HG02885 (cell line): ENCODE measurements at regions not wholly inside any gene's neighbourhood (a gene's known extent, or its start where the extent isn't known, plus 50 kb on each side); places are given as distances from the start of the nearest gene placed in this dataset.

Experiments used
- ATAC-seq: cut with Tn5 transposase; IDR thresholded peaks from one replicate; pipeline ENCODE4 v1.9.1; 2021; ENCODE audit warnings: mild to moderate bottlenecking; ENCODE audit not compliant: unreplicated experiment, poor library complexity

DNA sequence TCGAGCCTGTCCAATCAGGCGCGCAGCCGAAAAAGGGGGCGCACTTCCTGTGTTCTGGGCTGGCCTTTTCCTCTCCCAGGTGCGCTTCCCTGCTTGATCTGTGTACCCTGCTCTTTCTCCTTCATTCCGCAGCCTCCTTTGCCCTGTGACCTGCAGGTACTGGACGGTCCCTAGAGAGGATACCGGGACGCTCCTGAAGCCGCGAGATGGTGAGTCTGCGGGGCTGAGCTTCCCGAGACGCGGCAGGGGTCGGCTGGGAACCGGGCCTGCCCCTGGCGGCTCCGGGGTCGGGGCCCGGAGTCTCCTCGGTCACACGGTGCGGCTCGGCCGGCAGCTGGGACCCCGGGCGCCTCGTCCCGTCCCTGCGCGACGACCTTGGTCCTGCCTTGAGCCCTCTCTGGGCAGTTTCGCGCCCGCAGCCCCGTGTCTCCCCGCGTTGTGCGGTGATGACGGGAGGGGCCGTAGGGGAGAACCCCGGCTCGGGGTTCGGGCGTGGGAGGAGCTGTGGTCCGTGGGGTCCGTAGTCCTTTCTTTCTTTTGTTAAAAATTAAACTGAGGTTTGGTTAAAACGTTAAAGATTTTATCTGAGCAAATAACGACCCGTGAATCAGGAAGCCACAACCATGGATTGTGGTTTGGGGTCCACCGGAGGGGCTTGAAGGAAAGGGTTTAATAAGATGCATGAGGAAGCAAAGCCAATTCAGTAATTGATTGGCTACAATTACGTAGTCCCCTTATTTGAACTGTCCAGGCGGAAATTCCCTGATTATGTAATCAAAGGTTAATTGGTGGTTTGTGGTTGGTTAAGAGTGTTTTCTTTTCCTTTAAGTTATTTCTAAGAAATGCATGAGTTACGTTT, 172.8 kb upstream of the ZNF267 start:
- peak; percentile 40 for ATAC-seq

DNA sequence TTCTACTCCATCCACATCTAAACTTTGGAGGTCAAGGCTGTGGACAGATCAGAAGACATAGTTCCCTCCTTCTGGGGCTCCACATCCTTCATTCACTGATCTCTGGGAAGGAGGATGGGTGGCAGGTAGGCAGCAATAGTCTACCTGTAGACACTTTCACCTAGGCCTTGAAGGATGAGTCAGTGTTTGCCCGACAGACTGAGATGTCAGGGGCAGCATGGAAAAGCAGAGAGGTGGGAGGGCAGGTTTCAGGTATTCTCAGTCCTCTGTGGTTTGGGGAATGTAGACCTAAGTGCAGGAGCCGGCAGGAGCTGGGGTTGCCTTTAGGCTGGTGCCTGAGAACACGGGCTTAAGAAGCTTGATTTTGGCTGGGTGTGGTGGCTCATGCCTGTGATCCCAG, 171.9 kb upstream of the ZNF267 start:
- ATAC-seq = no peak

DNA sequence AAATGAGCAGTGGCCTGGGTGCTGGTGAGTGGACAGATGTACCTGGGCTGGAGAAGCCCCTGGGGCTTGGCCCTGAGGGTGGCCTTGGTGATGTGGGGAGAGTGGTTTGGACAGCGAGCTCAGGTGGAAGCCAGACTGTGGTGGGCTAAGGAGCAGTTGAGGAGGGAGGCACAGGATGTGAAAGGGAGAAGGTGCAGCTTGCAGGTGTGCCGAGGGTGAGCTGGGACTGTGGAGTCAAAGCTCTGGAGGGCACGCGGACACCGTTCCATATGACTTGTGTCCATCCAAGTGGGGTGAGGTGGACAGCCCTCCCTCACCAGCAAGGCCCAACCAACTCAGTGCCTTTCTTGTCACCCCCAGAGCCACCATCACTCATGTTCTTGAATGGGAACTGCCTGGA, 170.8 kb upstream of the ZNF267 start:
- ATAC-seq = no peak

DNA sequence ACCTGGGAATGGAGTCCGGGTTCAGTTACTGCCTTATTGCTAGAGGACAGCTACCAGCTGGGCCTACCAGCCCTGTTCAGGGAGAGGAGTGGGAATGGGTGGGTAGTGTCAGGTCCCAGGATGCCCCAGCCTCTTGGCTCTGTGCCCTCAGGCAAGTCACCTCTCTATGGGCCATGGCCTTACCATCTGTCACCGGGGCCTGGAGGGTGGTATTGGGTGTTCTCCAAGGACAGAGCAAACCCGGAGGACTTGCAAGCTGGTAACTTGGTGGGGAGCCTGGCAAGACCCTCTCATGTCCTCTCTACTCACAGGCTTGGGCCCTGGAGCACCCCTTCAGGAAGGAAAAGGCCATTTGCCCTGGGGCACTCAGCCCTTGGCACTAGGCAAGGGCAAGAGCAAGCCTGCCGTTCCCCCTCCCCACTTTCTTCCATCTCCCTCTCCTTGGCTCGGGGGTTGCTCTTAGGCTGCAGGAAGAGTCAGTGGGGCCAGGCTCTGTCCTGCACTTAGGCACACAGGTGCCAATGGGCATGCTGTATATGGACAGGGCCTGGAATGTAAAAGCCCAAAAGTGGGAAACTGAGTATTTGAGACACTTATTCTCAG, 170.0 kb upstream of the ZNF267 start:
- no peak for ATAC-seq

DNA sequence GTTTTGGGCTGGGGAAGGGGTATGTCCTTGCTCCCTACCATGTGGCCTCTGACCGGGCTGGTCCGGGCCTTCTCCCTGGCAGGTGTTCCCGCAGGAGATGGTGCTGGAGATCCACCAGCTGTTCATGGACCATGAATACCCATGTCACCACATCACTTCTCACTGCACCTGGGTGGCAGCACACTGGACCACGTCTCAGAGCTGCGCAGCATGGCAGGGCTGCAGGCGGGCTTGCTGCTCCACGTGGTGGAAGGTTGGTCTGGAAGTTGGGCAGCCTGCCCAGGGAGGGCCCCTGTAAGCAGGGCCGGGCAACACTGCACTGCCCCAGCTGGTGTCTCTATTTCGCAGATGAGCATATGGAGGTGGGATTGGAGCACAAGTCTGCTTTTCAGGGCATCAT, 169.5 kb upstream of the ZNF267 start:
- no peak for ATAC-seq

DNA sequence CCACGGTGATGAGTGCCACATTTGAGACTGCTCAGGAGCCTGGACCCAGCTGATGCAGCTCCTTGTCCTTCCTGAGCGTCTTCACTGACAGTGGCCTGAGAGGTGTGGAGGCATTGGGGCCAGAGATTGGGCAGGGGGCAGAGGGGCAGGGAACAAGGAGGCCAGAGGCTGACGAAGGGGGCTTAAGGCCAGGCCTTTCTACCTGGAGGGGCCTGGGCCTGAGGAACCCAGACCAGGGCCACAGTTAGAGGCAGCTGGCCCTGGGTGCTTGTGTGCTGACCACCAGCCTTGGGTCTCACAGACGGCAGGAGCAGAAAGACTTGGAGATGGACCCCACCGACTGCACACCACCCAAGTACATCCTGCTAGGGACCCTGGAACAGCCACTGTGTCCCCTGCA, 168.2 kb upstream of the ZNF267 start:
- ATAC-seq = no peak

DNA sequence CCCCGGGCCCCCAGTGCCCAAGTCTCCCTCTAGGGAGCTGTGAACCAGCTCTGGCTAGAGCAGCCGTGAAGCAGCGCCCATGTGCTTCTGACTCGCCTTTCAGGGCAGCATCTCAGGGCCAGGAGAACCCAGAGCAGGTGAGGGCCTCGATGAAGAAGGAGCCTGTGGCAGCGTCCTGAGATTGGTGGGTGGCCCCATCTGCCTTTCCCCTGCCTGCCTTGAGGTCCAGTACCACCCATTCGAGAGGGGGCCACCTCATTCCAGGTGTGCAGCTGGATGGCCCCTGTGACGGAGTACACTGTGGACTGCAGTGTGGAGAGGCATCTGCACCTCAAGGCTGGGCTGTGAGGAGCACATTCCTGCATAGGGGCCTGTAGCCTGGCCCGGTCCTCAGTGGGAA, 167.3 kb upstream of the ZNF267 start:
- ATAC-seq = no peak

DNA sequence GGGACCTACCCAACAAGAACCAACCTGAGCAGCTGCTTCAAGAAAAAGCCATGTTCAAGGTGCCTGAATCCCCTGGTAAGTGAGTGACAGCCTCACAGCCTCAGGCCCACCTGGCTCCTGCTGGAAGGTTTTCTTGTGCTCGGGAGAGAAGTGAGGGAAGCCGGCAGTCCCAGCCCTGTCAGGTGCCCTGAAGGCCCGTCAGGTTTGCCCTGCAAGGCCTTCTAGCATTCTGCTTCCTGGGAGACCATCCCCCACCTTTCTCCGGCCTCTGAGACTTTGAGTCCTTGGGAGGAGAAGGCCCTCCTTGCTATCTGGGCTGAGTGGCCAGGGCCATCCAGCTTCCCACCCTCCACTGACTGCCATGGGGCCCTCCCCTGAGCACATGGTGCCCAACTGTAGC, 166.7 kb upstream of the ZNF267 start:
- no peak for ATAC-seq

DNA sequence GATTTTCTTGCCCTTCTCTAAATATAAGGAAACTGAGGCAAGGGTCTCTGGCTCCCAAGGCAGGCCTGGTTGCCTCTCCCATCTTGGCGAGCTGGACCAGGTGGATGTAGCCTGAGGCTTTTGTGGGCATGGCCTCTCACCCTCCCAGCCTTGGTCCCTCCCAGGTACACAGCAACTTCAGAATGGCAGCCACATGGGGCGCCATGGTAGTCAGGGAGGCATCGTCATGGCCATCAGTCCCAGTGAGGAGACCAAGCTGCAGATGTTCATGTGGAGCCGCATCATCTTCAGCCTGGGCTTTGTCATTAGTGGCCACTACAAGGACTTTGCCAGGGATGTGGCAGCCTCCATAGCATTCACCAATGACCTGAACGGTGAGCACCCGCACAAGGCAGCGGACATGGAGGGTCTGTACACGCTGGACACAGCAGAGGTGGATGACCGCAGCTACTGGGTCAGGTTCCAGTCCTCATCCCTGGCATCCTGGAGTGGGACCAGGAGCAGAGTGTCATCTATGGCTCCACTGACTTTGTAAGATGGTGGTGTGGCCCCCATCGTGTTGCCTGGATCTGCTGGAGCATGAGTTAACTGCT, 165.8 kb upstream of the ZNF267 start:
- no peak for ATAC-seq

DNA sequence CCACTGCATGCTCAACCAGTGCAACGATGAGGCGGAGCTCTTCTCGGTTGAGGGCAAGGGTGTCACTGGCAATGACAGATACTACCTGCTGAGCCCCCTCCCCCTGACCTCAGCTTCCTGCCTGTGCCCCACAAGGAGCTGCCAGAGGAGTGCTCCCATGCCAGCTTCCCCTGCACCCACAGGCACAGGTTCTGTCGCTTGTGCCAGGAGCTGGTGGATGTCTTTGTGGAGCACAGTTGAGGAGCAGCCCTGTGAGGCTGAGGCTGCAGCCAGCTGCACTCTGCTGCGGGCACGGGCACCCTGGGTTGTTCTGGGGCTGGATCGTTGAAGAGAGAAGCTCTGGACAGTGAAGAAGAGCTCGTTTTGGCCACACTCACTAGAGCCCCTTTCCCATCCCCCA, 165.3 kb upstream of the ZNF267 start:
- ATAC-seq = no peak

DNA sequence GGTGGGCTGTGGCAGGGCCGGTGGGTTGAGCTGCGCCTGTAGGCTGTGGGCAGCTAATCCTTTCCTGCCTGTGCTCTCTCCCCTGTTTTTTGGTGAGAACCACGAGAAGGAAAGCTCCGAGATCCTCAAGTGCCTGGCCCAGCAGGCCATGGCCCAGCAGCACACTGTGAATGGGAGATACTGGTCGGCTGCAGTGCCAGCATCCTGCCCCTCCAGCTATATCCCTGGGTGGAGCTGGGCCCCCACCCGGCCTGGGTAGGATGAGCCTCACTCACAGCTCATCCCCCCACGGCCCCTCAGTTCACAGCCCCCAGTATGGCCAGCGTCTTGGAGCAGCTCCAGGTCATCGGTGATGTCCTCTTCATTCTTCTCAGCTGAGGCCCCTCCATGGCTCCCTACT, 164.4 kb upstream of the ZNF267 start:
- no peak for ATAC-seq

DNA sequence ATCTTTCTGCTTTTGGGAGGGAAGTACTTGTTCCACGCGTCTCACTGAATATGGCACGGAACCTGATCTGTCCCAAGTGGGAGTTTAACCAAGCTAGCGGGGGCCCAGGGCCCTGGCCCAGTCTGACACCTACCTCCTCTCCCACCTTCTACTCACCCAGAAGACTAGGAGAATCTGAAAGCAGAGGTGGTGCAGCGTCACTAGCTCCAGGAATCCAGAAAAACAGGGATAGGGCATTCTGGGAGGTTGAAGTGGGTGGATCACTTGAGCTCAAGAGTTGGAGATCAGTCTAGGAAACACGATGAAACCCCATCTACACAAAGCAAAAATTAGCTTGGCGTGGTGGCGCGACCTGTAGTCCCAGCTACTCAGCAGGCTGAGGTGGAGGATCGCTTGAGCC, 163.5 kb upstream of the ZNF267 start:
- ATAC-seq = no peak

DNA sequence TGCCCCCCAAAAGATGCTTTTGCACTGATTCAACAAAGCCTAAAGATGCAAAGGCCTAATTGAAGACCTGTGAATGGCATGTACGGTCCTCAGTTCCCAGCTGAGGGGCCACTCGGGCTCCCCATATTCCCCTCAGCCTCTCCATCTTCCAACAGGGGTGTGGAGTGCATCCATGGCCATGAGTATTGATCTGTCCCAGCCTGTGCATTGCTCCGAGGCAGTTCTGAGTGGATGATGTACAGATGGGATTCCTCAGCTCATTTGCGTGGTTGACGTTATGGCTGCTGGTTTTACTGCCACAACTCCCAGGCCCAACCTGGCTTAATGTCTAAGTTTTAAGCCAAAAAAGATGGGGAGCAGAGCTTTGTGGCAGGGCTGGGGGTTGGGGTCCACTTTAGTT, 162.7 kb upstream of the ZNF267 start:
- no peak for ATAC-seq

DNA sequence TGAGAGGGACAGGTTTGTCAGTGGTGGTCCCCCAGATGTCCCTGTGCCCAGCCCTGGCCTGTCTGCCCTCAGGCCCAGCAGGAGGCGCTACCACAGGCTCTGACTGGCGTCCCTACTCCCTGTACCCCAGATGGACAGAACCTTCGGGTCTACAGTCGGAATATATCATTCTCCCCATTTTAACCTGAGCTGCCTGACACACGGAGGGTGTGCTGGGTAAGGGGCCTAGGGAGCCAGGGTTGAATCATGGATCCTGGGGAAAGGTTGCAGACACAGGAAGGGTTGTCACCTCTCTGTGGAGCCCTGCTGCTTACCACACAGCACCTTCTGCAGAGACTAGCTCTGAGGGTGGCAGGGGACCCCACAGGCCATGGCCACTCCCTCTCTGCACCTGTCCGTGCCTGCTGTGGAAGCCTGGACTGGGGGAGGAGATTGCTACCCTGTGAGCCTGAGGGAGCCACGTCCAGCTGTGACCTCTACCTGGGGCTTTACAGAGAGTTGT, 162.2 kb upstream of the ZNF267 start:
- no peak for ATAC-seq

DNA sequence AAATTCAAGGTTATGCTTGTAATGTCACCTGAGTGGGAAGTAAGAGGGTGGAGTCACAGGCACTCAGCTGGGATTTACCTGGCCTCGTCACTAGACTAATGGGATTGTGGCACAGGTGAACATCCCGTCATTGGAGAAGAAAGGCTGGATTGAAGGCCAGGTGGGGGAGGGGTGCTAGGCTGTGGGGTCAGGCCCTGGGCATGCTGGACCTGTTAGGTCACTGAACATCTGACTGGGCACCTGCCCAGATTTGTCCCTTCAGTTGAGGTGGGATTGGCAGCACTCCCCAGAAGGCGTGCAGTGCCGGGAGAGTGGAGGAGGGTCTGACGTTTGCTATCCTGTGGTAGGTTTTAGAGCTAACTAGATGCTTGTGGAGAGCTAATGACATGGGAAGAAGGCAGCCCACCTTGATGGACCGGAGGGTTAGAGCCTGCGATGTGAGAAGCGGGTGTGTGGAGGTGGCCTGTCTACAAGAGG, 161.5 kb upstream of the ZNF267 start:
- ATAC-seq = no peak

DNA sequence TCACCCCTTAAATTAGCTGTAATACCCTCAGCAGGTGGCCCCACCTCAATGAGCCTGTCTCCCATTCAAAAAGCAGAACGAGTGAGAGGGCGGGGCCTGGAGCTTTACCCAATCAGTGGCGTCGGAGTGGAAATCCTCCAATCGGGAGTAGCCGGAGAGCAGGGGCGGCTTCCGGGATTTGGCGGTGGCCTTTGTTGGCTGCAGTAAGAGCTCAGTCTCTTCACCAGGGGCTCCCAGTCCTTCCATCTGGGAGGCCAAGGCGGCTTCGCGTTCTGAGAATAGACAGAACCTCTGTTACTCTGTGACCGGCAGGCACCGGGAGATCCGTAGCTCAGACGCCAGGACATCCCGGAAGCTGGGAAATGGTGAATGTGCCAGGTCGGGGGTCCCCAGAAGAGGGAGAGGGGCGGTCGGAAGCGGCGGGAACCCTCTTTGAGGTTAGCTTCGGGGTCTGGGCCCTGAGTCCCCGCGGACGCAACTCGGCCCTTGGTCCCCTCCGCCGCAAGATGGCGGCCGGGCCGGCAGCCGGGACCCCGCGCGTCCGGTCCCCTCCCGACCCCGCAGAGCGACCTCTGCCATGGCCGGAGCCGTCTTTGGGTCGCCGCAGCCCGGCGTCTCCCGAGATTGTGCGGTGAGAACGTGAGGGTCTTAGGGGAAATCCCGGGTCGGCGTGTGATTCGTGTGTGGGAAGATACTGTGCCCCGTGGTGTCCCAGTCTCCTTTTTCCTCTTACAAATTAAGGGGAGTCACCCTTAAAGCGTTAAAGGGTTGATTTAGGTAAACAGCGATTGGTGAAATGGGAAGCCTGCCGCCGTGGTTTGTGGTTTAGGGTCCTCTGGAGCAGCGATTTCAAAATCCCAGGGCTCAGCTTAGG, 160.3 kb upstream of the ZNF267 start:
- peak; percentile 93 for ATAC-seq

DNA sequence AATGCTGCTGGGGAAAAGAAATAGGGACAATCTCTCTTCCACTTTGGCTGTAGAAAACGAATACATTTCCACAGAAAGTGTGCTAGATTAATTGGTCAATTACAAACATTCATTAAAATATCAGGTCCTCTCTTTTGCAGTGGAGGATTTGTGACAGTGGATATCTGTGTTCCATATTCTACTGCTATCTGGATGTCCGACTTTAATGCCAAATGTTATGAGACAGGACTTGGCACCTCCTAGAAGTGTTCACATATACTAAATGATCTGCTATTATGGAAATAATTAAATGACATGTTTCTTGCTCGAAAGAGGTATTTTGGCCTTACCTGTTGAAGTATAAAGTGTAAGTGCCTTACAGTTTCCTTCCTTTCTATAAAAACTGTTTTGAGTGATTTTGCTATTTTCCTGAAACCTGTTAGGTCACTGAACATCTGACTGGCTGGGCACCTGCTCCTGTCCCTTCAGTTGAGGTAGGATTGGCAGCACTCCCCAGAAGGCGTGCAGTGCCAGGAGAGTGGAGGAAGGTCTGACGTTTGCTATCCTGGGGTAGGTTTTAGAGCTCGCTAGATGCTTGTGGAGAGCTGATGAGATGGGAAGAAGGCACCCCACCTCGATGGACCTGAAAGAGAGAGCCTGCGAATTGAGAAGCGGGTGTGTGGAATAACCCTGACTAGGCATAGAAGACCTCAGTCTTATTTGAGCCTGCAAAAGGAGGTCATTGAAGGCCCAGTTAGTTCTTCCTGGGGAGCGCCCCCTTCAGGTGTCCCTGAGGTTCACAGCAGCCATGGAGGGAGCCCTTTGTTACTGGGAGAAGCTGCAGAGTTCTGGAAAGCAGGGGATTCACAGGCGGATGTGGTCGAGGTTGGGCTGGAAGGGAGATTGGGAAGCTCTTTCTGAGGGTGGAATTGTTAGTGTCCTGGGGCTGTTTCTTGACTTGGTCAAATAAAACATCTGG, 159.4 kb upstream of the ZNF267 start:
- ATAC-seq = no peak

DNA sequence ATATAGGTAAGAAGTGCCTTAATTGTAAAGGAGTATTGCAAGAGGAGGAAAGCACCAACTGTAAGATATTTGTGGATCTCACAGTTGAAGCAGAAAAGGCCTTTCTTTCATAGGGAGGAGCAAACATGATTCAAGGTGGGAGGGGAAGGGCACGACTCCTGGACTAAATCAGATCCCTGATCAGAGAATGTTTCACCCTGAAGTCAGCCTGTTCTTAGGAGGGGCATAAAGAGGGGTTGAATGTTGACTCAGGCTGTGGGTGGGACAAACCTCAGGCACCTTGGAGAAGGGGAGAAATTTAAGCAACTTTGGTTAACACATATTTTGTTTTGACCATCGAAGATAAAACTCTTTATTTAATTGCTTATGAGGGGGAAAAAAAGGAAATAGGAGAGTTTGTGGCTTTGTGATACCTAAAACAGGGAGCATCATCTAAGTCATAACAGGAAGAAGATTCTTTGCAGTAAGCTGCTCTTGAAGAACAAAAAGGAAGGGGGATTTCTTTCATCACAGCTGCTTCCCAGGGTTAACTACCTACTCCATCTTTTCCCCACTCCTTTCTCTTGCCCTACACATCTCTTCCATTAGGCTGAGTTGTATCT, 158.6 kb upstream of the ZNF267 start:
- no peak for ATAC-seq

DNA sequence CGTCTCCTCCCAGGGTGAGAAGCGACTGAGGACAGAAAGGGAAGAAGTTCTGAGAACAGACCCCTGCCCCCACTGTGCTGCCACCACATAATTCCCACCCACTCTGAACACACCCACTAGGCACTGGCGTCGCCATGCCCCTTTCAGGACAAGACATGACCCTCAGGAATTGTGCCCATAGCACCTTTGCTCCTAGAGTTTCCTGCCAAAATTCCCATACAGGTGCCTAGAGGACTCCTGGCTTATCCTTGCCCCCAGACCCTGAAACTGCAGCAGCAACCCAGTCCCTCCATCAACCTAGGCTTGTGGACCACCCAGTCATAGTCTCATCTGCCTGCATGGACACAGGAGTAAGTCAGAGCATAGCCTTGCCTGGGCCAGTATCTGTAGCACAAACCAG, 157.7 kb upstream of the ZNF267 start:
- no peak for ATAC-seq
